NCI-H2081 treated with DMSO at 0.1 percent for 48 hours (cell line): ENCODE measurements at regions not wholly inside any gene's neighbourhood (a gene's known extent, or its start where the extent isn't known, plus 50 kb on each side); places are given as distances from the start of the nearest gene placed in this dataset.
"Not testable (repeated sequence)": the region's sequence is repeated elsewhere in the genome, so short reads cannot be mapped to it uniquely, and the experiment has no call there.

Experiments used
- DNase-seq: peaks from one replicate; lab custom pipeline; 2025; lab: John Stamatoyannopoulos, UW

DNA sequence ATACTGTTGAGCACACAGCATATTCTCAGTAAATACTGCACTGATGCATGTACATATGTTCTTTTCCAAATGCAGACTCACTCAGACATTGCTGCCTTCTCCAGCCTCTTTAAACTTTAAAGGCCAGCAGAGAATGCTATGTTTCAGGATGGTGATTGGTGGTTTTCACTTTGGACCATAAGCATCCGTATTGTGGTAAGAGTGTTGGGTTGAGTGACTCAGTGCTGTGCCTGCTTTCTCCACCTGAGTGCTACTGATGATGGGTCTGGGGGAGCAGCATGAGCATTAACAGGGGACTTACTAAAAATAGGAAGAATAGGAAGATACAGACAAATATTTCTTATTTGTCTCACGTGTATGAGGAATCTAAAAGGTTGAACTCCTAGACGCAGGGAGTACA, 56.3 kb upstream of the ZNF92 start:
- DNase-seq: no peak

- no peak for DNase-seq
Observed at GRCh38 chr7:65310761-65311160, 62.9 kb upstream of the ZNF92 start.

- no peak for DNase-seq
Observed at GRCh38 chr7:65308300-65308678, 65.4 kb upstream of the ZNF92 start.

DNA sequence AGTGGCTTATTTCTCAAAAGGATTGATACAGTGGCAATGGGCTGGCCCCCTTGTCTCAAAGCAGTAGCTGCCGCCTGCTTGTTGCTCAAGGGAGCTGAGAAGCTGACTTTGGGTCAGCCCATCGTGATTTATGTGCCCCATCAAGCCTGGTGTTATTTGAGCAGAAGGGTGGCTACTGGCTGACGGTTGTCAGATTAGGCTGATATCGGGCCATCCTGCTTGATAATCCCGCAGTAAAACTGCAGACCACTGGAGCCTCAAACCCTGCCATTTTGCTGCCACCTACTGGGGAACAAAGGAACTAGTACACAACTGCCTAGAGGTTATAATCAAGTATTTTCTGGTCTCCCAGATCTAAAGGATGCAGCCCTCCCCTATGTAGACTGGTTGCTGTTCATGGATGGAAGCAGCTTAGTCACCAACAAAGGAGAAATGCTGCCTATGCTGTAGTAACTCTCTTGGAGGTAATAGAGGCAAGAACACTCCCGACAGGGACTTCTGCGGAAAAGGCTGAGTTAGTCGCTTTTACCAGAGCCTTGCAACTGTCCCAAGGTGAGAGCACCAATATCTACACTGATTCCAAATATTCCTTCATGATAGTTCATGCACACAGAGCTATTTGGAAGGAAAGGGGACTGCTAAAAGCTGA, 65.9 kb upstream of the ZNF92 start:
- DNase-seq: peak; percentile 35

DNA sequence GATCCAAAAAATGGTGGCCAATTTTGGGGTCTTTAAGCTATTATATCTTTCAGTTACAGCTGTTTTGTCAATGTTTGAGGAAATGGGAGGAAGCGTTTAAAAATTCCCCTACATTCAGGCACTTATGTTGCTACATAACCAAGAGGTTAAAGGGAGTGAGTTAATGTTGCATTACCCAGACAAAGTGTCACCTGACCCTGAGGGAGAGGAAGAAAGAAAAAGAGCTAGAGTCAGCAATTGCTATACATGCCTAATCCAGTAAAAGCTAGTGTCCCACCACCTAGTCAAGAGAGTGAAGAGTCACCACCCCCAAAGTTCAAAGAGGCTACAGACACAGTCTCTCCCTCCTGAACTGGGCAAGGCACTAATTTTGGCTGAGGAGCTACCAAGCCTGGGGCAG, 69.5 kb upstream of the ZNF92 start:
- DNase-seq: no peak

DNA sequence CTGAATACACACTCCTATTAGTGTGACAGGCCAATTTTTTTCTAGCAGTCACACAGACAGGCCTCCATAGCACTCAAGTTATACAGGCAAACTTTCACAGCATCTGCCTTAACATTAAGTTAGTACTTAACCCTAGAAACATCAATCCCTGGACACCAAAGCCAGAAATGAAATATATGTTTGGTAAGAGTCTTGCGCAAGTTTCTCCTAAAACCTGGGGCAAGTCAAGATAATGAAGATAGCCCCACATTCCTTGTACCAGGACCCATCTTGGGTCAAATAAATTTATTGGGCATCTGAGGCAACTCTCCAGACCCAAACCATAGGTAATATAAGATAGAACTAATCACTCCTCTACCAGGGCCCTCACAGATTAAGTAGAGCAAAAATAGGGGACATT, 70.8 kb upstream of the ZNF92 start:
- no peak for DNase-seq

GRCh38 chr7:65301007-65301406, 72.6 kb upstream of the ZNF92 start:
- DNase-seq: no peak

GRCh38 chr7:65295409-65295808, 78.2 kb upstream of the ZNF92 start:
- no peak for DNase-seq

- DNase-seq: not testable (repeated sequence)
Observed at GRCh38 chr7:65290340-65290739, 83.3 kb upstream of the ZNF92 start.

- no peak for DNase-seq
Observed at GRCh38 chr7:65287023-65287422, 86.6 kb upstream of the ZNF92 start.

DNA sequence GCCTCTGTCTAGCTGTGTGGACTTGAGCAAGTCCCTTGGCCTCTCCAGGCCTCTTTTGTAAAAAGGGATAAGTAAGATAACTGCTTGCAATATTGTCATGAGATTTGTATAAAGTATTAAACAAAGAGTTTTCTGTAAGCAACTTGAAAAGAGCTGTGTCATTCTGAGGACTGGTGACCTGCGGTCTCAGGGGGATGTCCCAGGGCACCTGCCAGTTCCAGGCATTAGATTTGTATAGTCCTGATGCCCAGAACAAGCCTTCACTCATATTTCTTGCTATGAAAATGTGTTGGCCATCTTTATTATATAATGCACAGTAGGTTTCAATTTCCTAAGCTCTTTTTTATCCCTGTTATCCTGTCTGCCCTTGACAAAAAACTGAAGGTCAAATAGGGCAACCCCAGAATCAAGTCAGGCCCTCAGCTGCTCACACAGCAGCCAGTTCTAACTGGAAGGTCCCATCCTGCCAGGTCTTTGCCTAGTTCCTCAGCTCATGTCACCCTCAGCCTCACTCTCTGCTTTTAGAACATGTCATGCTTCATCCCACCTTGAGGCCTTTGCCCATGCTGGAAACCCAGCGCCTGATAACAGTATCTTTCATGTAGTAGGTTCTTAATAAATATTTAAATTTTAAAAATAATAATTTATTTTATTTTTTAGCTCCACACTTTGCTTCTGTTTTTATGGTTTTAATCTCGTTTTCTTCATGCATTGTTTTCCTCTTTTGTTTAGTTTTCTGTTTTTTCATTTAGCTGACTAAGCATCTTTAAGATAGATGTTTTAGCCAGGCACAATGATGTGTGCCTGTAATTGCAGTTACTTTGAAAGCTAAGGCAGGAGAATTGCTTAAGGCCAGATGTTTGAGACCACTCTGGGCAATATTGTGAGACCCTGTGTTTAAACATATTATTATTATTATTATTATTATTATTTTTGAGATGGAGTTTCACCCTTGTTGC, 87.5 kb upstream of the ZNF92 start:
- DNase-seq: no peak

- not testable (repeated sequence) for DNase-seq
Observed at GRCh38 chr7:65285241-65285640, 88.4 kb upstream of the ZNF92 start.

- DNase-seq: no peak
Observed at GRCh38 chr7:65279795-65280194, 93.9 kb upstream of the ZNF92 start.

DNA sequence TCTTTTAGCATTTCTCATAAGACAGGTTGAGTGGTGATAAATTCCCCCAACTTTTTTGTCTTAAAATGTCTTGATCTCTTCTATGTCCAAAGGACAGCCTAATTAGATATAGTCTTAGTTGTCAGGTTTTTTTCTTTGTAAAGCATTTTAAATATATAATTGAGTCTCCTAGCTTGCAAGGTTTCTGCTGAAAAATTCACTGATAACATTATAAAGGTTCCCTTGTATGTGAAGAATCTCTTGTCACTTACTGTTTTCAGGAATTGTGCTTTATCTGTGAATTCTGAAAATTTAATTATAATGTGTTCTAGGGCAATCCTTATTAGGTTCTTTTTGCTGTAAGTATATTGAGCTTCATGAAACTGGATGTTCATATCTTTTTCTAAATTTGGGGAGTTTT, 96.8 kb upstream of the ZNF92 start:
- no peak for DNase-seq

DNA sequence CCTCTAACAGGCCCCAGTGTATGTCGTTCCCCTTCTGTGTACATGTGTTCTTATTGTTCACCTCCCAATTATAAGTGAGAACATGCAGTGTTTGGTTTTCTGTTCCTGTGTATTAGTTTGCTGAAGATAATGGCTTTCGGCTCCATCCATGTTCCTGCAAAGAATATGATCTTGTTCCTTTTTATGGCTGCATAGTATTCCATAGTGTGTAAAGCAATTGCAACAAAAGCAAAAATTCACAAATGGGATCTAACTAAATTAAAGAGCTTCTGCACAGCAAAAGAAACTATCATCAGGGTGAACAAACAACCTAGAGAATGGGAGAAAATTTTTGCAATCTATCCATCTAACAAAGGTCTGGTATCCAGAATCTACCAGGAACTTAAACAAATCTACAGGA, 102.2 kb upstream of the ZNF92 start:
- DNase-seq: not testable (repeated sequence)

DNA sequence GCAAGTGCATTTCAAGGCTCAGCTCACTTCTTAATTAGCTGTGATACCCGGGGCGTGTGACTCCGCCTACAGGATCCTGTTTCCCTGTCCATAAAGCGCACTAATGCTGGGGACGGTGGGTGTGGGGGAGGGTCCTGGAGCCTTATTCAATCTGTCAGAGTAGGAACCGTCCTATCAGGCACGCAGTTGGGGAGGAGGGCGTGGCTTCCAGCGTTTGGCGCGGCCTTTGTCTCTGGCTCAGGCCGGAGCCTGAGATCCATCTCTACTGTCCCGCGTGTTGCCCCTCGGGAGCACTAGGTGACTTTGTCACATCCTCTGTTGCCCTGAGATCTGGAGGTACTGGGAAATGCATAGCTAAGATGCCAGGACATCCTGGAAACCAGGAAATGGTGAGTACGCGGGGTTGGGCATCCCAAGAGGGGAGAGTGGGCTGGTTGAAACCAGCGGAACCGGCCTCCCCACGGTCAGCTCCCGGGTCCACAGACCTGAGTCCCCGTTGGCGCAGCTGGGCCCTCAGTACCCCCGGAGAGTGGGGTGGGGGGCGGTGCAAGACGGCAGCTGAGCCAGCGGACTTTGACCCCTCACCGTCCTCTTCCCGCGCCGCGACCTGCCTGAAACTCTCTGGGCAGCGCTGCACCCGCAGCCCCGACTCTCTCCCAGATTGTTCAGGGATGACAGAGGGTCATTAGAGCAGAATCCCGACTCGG, 104.4 kb upstream of the ZNF92 start:
- DNase-seq: peak; percentile 92

DNA sequence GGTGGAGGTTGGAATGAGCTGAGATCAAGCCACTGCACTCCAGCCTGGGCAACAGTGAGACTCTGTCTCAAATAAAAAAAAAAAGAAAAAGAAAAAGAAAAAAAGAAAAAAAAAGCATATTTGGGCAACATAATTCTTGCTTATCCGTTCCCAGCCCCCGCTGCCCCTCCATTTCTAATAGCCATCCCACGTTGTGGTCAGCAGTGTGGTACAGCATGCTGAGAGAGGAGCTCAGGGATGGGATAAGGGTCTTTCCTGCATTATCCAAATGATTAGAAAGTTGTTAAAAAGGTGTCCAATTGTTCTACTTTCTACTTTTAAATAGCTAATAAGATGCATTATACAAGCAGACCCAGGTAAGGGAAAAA, 104.9 kb upstream of the ZNF92 start:
- DNase-seq: no peak

DNA sequence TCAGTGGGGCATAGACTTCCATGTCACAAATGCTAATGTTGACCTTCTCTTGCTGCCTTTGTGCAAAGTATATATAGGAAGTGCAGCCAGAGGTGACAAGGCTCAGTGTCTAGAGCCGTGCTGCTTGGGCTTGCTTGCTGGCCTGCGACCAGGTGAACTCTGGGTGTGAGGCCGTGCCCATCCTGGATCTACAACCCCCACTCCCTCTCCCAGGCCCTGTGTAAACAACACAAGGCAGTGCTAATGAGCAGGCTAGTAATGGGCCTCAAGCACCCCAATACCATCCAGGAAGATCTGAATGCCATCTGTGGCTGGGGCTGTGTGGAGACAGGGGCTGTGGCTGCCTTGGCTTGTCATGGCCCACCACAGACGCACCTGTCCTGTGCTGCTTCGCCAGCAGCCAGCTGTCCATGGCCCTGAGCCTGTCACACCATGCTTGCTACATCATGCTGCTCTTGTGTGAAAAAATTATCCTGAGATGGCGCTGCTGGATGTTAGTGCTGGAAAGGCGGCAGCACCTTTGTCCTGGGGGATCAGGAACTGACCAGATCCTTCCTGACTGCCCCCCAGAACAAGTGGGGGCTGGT, 107.6 kb upstream of the ZNF92 start:
- no peak for DNase-seq

GRCh38 chr7:65264258-65264657, 109.4 kb upstream of the ZNF92 start:
- DNase-seq: no peak

- not testable (repeated sequence) for DNase-seq
Observed at GRCh38 chr7:65260673-65261072, 113.0 kb upstream of the ZNF92 start.

GRCh38 chr7:65259864-65260525, 113.7 kb upstream of the ZNF92 start:
- not testable (repeated sequence) for DNase-seq

GRCh38 chr7:65254061-65254460, 119.6 kb upstream of the ZNF92 start:
- DNase-seq: no peak
